ENCODE measurements at regions not wholly inside any gene's neighbourhood (a gene's known extent, or its start where the extent isn't known, plus 50 kb on each side); places are given as distances from the start of the nearest gene placed in this dataset.

DNA sequence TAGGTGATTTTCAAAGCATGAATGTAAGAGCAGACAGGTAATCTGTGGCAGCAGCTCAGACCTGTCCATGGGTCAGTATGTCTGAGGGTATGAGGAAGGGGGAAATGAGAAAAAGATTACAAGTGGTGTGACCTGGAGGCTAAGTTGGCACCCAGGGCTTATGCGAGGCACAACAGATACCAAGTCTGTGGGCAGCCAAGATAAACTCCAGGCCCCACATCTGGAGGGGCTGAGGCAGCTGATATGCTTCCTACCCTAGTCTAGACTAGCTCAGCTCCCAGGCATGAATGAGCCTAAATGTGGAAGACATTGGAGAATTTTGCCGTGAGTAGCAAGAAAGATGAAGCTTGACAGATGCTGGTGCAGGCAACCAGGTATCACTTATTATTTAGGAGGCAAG lies 151.7 kb downstream of the PIK3R1 start:
- CTCF ChIA-PET: no interaction called here

DNA sequence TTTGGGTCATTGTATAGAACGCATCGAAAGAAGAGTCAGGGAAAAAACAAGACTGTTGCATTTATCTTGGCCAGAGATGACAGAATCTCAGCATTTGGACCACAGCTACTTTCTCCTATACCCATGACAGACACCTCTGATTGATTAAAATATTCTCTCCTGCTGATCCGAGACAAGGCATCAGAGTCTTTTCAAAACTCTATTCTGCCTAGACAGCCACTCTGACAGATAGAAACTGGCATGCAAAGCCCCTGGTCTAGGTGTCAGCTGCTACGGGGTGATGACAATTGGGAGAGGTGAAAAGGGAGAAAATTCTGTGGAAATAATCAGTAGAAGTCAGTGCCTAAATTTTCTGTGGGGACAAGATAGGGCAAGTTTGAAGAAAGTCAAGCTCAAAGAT lies 152.2 kb downstream of the PIK3R1 start:
- ChIA-PET CTCF (no interaction called here), POLR2A (no interaction called here)
- intact Hi-C loops (cut with micrococcal nuclease): no loop called here
- no peak overlapping the region for H3K4me2 ChIP-seq (replicated peaks; ENCODE audit: low read depth, low read length, poor library complexity, severe bottlenecking)
- H3K4me3 ChIP-seq (ENCODE audit: control extremely low read depth in 1 of 5, extremely low read depth in 1 of 5, insufficient read depth in 1 of 5, low read depth in 2 of 5, low read length in 4 of 5): no peak overlapping the region
- H3K27ac Mint-ChIP-seq: no peak overlapping the region
- peaks cover 1% of the 10 kb centered on the region for H3K27me3 Mint-ChIP-seq
- H3K4me3 Mint-ChIP-seq: no peak overlapping the region
- H3K9me3 ChIP-seq (ENCODE audit: control extremely low read depth in 1 of 3, control insufficient read depth in 2 of 3, insufficient read depth in 1 of 3, low read length in 2 of 3): no peaks in the 10 kb centered on the region
- TF ChIP-seq, protein P1, sequence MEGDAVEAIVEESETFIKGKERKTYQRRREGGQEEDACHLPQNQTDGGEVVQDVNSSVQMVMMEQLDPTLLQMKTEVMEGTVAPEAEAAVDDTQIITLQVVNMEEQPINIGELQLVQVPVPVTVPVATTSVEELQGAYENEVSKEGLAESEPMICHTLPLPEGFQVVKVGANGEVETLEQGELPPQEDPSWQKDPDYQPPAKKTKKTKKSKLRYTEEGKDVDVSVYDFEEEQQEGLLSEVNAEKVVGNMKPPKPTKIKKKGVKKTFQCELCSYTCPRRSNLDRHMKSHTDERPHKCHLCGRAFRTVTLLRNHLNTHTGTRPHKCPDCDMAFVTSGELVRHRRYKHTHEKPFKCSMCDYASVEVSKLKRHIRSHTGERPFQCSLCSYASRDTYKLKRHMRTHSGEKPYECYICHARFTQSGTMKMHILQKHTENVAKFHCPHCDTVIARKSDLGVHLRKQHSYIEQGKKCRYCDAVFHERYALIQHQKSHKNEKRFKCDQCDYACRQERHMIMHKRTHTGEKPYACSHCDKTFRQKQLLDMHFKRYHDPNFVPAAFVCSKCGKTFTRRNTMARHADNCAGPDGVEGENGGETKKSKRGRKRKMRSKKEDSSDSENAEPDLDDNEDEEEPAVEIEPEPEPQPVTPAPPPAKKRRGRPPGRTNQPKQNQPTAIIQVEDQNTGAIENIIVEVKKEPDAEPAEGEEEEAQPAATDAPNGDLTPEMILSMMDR (IDR thresholded peaks at IDR 0.05): no peak
- TF ChIP-seq EZH2 (IDR thresholded peaks at IDR 0.05; ENCODE audit: borderline replicate concordance, insufficient read depth, low read depth, low read length, poor library complexity, severe bottlenecking): no peak
- H3K27me3 ChIP-seq (replicated peaks in 1 of 4; ENCODE audit: control extremely low read depth in 1 of 4, control insufficient read depth in 3 of 4, insufficient read depth in 4 of 4, low read length in 3 of 4): no peaks in the 10 kb centered on the region
- no peak overlapping the region for H3K9ac ChIP-seq (ENCODE audit: low read length)
- H2AFZ ChIP-seq (ENCODE audit: insufficient read depth, low read depth, low read length, poor library complexity, severe bottlenecking): no peak overlapping the region
- H3K27ac ChIP-seq (ENCODE audit: low read length in 2 of 2): no peak overlapping the region
- no peak for DNase-seq
- peaks cover 29% of the 10 kb centered on the region for H3K4me1 Mint-ChIP-seq
- H3K4me1 ChIP-seq (ENCODE audit: control insufficient read depth in 2 of 2, insufficient read depth in 2 of 2, low read length in 2 of 2): peaks cover 18 to 24% of the 10 kb centered on the region in 2 donors
- no peaks in the 10 kb centered on the region for H3K36me3 ChIP-seq (replicated peaks in 1 of 2; ENCODE audit: control extremely low read depth in 1 of 2, control insufficient read depth in 1 of 2, extremely low read depth in 1 of 2, insufficient read depth in 2 of 2, low read length in 1 of 2)
- H4K20me1 ChIP-seq (ENCODE audit: control insufficient read depth, insufficient read depth, low read length, poor library complexity, severe bottlenecking): no peaks in the 10 kb centered on the region
- no peaks in the 10 kb centered on the region for H3K9me3 Mint-ChIP-seq (ENCODE audit: insufficient read depth)
- no peak for ATAC-seq (ENCODE audit: low read depth)
- no peaks in the 10 kb centered on the region for H3K79me2 ChIP-seq (ENCODE audit: control insufficient read depth, insufficient read depth, low read length)
- WGBS (ENCODE audit: insufficient coverage): 67% methylated on average over 1 of the region's 4 CpGs

More for the DNA sequence above, 151.7 kb downstream of the PIK3R1 start:
- Histone ChIP-seq H3K79me2 (ENCODE audit: control insufficient read depth, insufficient read depth, low read length) (no peaks in the 10 kb centered on the region), H3K4me3 (ENCODE audit: control extremely low read depth in 1 of 5, extremely low read depth in 1 of 5, insufficient read depth in 1 of 5, low read depth in 2 of 5, low read length in 4 of 5) (no peak overlapping the region), H3K9me3 (ENCODE audit: control extremely low read depth in 1 of 3, control insufficient read depth in 2 of 3, insufficient read depth in 1 of 3, low read length in 2 of 3) (no peaks in the 10 kb centered on the region), H4K20me1 (ENCODE audit: control insufficient read depth, insufficient read depth, low read length, poor library complexity, severe bottlenecking) (no peaks in the 10 kb centered on the region), H3K27me3 (replicated peaks in 1 of 4; ENCODE audit: control extremely low read depth in 1 of 4, control insufficient read depth in 3 of 4, insufficient read depth in 4 of 4, low read length in 3 of 4) (peaks cover 0 to 2% (median 0%) of the 10 kb centered on the region in 4 experiments), H3K4me1 (ENCODE audit: control insufficient read depth in 2 of 2, insufficient read depth in 2 of 2, low read length in 2 of 2) (peaks cover 18 to 24% of the 10 kb centered on the region in 2 donors), H2AFZ (ENCODE audit: insufficient read depth, low read depth, low read length, poor library complexity, severe bottlenecking) (no peak overlapping the region), H3K4me2 (replicated peaks; ENCODE audit: low read depth, low read length, poor library complexity, severe bottlenecking) (no peak overlapping the region), H3K9ac (ENCODE audit: low read length) (no peak overlapping the region), H3K36me3 (replicated peaks in 1 of 2; ENCODE audit: control extremely low read depth in 1 of 2, control insufficient read depth in 1 of 2, extremely low read depth in 1 of 2, insufficient read depth in 2 of 2, low read length in 1 of 2) (no peaks in the 10 kb centered on the region), H3K27ac (ENCODE audit: low read length in 2 of 2) (no peak overlapping the region)
- DNase-seq (no peak), ATAC-seq (ENCODE audit: low read depth) (no peak)
- no peaks in the 10 kb centered on the region for H3K9me3 Mint-ChIP-seq (ENCODE audit: insufficient read depth)
- no peak overlapping the region for H3K4me3 Mint-ChIP-seq
- peaks cover 29% of the 10 kb centered on the region for H3K4me1 Mint-ChIP-seq
- WGBS (ENCODE audit: insufficient coverage): 94% methylated on average over 2 of the region's 2 CpGs
- no peak overlapping the region for H3K27ac Mint-ChIP-seq
- peaks cover 3% of the 10 kb centered on the region for H3K27me3 Mint-ChIP-seq
- intact Hi-C loops (cut with micrococcal nuclease): no loop called here
- POLR2A ChIA-PET: no interaction called here
- no peak for TF ChIP-seq EZH2 (IDR thresholded peaks at IDR 0.05; ENCODE audit: borderline replicate concordance, insufficient read depth, low read depth, low read length, poor library complexity, severe bottlenecking)
- TF ChIP-seq, protein P1 (IDR thresholded peaks at IDR 0.05): no peak
